A673 (cell line): ENCODE measurements at regions not wholly inside any gene's neighbourhood (a gene's known extent, or its start where the extent isn't known, plus 50 kb on each side); places are given as distances from the start of the nearest gene placed in this dataset.
"Not testable (repeated sequence)": the region's sequence is repeated elsewhere in the genome, so short reads cannot be mapped to it uniquely, and the experiment has no call there.

Experiments used
- BruUV-seq: library from RNA; stranded (reverse); fragments of 400-500 nt; replicated peaks from 2 replicates; lab custom pipeline; 2021; lab: Mats Ljungman, UMichigan
- CTCF ChIA-PET: fragments of 300-600 bp; sonication (Branson Sonifier 250); formaldehyde crosslinking; loops from one replicate; lab custom pipeline; 2022; ENCODE audit warnings: antibody characterized with exemption; lab: Charles Lee
- POLR2A ChIA-PET: fragments of 300-600 bp; sonication (Branson Sonifier 250); formaldehyde crosslinking; loops from one replicate; lab custom pipeline; 2022; ENCODE audit warnings: antibody characterized with exemption; ENCODE audit not compliant: low non-redundant PET; lab: Charles Lee
- DNase-seq: peaks from one replicate; pipeline ENCODE4 v3.0.0-alpha.2; 2015; ENCODE audit warnings: low spot score
- H3K27ac ChIP-seq: fragments of 200-600 bp; sonication (generic); 2 replicates; pipeline ENCODE4 v1.5.1; 2016; ENCODE audit warnings: mixed run types, low read depth, mild to moderate bottlenecking, mixed read lengths, antibody characterized with exemption, low read length; ENCODE audit not compliant: poor library complexity, severe bottlenecking
- H3K27me3 ChIP-seq: fragments of 200-600 bp; sonication (generic); replicated peaks from 2 replicates; pipeline ENCODE4 v1.6.1; 2017; ENCODE audit warnings: mixed run types, low read depth, mild to moderate bottlenecking, mixed read lengths, antibody characterized with exemption, low read length; ENCODE audit not compliant: insufficient read depth, poor library complexity
- H3K36me3 ChIP-seq: fragments of 200-600 bp; sonication (generic); 2 replicates; pipeline ENCODE4 v1.6.1; 2016; ENCODE audit warnings: mixed run types, mild to moderate bottlenecking, mixed read lengths, antibody characterized with exemption, low read length; ENCODE audit not compliant: insufficient read depth, poor library complexity, severe bottlenecking
- H3K4me1 ChIP-seq: fragments of 200-600 bp; sonication (generic); 2 replicates; pipeline ENCODE4 v1.6.1; 2017; ENCODE audit warnings: mixed run types, mild to moderate bottlenecking, mixed read lengths, antibody characterized with exemption, low read length; ENCODE audit not compliant: insufficient read depth, poor library complexity, severe bottlenecking
- H3K4me3 ChIP-seq: fragments of 200-600 bp; sonication (generic); 2 replicates; pipeline ENCODE4 v1.5.1; 2016; ENCODE audit warnings: low read depth, mixed run types, mild to moderate bottlenecking, mixed read lengths, low read length; ENCODE audit not compliant: poor library complexity, severe bottlenecking
- H3K9me3 ChIP-seq: fragments of 200-600 bp; sonication (generic); 2 replicates; pipeline ENCODE4 v1.6.1; 2016; ENCODE audit warnings: mixed run types, low read depth, mild to moderate bottlenecking, mixed read lengths, antibody characterized with exemption, low read length; ENCODE audit not compliant: poor library complexity, severe bottlenecking
- CTCF ChIP-seq: fragments of 300-800, 200-600 bp; sonication (generic); conservative IDR thresholded peaks from 2 replicates; pipeline ENCODE4 v1.5.1; 2017; ENCODE audit warnings: low read depth, mild to moderate bottlenecking, antibody characterized with exemption, low read length, moderate library complexity, mixed read lengths
- EZH2 ChIP-seq: fragments of 200-600 bp; sonication (generic); IDR thresholded peaks from 2 replicates; pipeline ENCODE4 v1.6.1; 2017; ENCODE audit warnings: borderline replicate concordance, low read depth, mild to moderate bottlenecking, mixed read lengths, antibody characterized with exemption, low read length; ENCODE audit not compliant: poor library complexity, severe bottlenecking
- intact Hi-C: fragments of 100-400 bp; cut with micrococcal nuclease; formaldehyde crosslinking; loops from one replicate; pipeline ENCODE4 v1.10.0; 2022; ENCODE audit not compliant: unreplicated experiment

GRCh38 chrX:77017093-77017492, 430.1 kb upstream of the FGF16 start:
- no peak for DNase-seq
- ChIA-PET CTCF (no interaction called here), POLR2A (no interaction called here)
- Histone ChIP-seq H3K9me3 (no peaks in the 10 kb centered on the region), H3K27me3 (no peaks in the 10 kb centered on the region), H3K4me1 (no peaks in the 10 kb centered on the region), H3K27ac (no peak overlapping the region), H3K4me3 (no peak overlapping the region), H3K36me3 (no peaks in the 10 kb centered on the region)
- TF ChIP-seq EZH2 (no peak), CTCF (no peak)
- intact Hi-C loops = no loop called here
- no TSS peak for BruUV-seq

GRCh38 chrX:77046180-77046810, 400.9 kb upstream of the FGF16 start:
- DNase-seq, H3K9me3 ChIP-seq, CTCF ChIA-PET, H3K4me3 ChIP-seq, intact Hi-C loops, POLR2A ChIA-PET, BruUV-seq, H3K27ac ChIP-seq, H3K36me3 ChIP-seq, H3K4me1 ChIP-seq, H3K27me3 ChIP-seq: not testable (repeated sequence)

GRCh38 chrX:77060572-77060971, 386.6 kb upstream of the FGF16 start:
- POLR2A ChIA-PET = no interaction called here
- Histone ChIP-seq H3K27me3 (no peaks in the 10 kb centered on the region), H3K4me3 (no peak overlapping the region), H3K36me3 (no peaks in the 10 kb centered on the region), H3K9me3 (no peaks in the 10 kb centered on the region), H3K27ac (no peak overlapping the region), H3K4me1 (no peaks in the 10 kb centered on the region)
- no peak for DNase-seq
- BruUV-seq = no TSS peak
- intact Hi-C loops = no loop called here
- no peak for TF ChIP-seq CTCF
- no peak for TF ChIP-seq EZH2
- CTCF ChIA-PET = no interaction called here

- no peaks in the 10 kb centered on the region for H3K36me3 ChIP-seq
- intact Hi-C loops = no loop called here
- CTCF ChIA-PET = no interaction called here
- H3K4me3 ChIP-seq = no peak overlapping the region
- H3K9me3 ChIP-seq = no peaks in the 10 kb centered on the region
- no peak for DNase-seq
- H3K27me3 ChIP-seq = no peaks in the 10 kb centered on the region
- POLR2A ChIA-PET = no interaction called here
- TF ChIP-seq CTCF = no peak
- no peak for TF ChIP-seq EZH2
- no peaks in the 10 kb centered on the region for H3K4me1 ChIP-seq
- no TSS peak for BruUV-seq
- H3K27ac ChIP-seq = no peak overlapping the region
Observed at GRCh38 chrX:77061022-77061421, 386.2 kb upstream of the FGF16 start.
